DMS114 treated with DMSO at 0.1 percent for 48 hours (cell line): ENCODE measurements at regions not wholly inside any gene's neighbourhood (a gene's known extent, or its start where the extent isn't known, plus 50 kb on each side); places are given as distances from the start of the nearest gene placed in this dataset.

ENCODE experiments used
- DNase-seq: peaks from one replicate; lab custom pipeline; 2025; ENCODE audit not compliant: unreplicated experiment; lab: John Stamatoyannopoulos, UW

DNA sequence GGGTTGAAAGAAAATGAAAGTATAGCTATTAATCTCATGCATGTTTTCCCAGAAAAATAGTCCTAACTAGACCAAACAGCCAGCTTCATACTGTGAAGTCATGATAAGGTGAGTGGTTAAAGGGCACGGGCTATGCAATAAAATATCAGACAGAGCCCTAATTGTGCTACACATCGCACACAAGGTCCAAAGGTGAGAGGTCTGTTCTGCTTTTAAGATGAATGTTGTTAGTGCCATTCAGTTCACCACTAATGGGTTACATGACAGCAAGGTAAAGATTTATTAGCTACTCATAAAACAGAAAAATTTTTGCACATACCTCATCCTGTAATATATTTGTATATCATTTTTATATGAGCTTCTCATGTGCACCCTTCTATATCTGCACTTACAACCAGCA, 105.0 kb upstream of the STK17B start:
- DNase-seq, result no peak

GRCh38 chr2:196277002-196277401, 105.6 kb upstream of the STK17B start:
- DNase-seq, result peak; percentile 3

DNA sequence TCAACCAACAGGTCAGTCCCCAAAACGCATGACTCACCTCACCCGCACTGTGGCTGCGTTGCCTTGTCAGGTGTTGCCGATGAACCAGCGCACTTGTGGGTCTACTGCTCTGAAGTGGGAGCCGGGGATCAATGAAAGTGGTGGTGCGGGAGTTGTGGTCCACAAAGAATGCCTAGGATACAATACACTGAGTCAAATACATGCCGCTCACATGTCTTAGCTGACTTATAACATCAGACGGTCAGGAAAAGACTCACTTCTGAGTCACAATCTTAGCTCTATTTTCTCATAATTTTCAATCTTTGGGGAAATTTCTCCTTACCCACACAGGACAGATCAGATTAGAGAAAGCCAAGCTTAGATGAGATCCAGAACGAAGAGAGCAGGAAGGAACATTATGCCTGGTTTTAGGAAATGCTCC, 107.1 kb upstream of the STK17B start:
- no peak for DNase-seq

- no peak for DNase-seq
Observed at GRCh38 chr2:196279541-196279940, 108.2 kb upstream of the STK17B start.

DNA sequence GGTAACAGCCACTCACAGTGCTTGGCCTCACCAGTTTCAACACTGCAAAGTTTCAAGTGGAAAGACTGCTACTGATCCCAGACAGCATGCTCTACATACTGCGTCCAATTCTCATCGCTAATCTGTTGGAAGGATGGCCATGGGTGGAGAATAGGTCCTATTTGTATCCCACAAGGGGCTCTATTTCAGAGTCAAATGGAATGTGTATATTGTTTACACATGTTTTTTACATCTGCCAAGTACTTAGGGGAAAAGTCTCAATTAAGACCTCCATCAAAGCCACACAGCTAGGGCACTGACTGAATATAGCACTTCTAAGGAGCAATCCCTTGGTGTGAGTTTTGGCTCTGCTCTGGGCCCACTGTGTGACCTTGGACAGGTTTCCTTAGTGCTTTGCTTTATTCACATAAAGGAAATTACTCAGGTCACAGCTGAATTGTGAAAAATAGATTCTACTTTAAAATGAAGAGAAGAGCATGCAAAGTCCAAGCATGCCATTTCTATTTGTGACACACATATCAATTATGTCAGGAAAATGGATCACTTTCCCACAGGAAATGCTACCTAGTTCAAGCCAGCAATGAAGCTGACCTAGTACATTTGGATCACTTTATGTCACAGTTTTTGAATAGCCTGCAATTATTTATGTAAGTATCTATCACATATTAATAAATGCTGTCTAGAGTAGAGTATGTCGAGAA, 112.9 kb upstream of the STK17B start:
- DNase-seq, result no peak

DNA sequence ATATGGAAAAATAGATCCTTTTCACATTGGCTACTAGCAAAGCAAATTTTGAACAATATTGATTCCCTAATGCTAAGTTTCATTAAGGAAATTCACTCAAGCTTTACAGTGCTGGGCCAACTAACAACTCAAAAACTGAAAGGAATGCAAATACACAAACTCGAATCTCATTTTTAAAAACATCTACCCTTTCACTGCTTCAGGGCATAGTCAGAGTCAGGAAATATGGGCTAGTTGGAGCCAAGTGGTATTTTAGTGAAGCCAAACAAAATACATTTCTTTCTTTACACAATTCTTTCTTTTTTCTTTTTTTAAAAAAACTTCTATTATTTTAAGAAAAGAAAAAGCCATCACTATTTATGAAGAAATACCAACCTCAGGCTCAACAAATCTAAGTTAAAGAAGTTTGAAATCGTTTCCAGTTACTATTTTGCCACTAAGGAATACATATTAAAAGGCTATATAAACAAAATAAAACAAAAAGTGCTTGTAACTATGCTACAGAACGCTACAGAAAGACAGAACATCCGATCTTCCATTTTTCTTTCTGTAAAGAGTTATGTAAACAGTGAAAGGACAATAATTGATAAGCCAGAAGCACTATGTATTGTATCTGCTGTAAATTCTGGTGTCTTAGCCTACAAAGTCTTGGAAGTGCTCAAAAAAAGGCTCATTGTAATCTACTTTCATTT, 113.6 kb upstream of the STK17B start:
- DNase-seq, result no peak

GRCh38 chr2:196286821-196287220, 115.4 kb upstream of the STK17B start:
- DNase-seq, result no peak

- no peak for DNase-seq
Observed at GRCh38 chr2:196287523-196287922, 116.1 kb upstream of the STK17B start.

- no peak for DNase-seq
Observed at GRCh38 chr2:196288006-196288538, 116.7 kb upstream of the STK17B start.

- no peak for DNase-seq
Observed at GRCh38 chr2:196289000-196289399, 117.6 kb upstream of the STK17B start.

- no peak for DNase-seq
Observed at GRCh38 chr2:196290136-196290535, 118.8 kb upstream of the STK17B start.

DNA sequence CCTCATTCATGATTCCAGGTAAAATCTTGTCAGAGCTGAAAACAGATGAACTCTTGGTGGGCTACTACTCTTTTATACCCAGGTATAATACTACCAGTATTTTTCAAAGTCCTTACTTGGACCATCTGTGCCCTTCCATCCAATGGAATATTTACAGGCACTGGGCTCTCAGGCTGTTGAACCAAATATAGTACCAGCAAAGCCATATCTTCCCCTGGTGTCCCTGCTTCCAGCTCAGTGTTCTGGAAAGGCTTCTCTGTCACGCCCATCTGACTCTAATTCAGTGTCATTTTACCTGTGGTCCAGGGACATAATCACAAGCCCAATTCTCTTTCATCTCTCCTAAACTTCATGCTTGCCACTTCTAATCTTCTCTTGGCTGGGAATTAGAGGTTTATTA, 119.2 kb upstream of the STK17B start:
- DNase-seq, result no peak

- DNase-seq, result no peak
Observed at GRCh38 chr2:196291426-196291825, 120.0 kb upstream of the STK17B start.

DNA sequence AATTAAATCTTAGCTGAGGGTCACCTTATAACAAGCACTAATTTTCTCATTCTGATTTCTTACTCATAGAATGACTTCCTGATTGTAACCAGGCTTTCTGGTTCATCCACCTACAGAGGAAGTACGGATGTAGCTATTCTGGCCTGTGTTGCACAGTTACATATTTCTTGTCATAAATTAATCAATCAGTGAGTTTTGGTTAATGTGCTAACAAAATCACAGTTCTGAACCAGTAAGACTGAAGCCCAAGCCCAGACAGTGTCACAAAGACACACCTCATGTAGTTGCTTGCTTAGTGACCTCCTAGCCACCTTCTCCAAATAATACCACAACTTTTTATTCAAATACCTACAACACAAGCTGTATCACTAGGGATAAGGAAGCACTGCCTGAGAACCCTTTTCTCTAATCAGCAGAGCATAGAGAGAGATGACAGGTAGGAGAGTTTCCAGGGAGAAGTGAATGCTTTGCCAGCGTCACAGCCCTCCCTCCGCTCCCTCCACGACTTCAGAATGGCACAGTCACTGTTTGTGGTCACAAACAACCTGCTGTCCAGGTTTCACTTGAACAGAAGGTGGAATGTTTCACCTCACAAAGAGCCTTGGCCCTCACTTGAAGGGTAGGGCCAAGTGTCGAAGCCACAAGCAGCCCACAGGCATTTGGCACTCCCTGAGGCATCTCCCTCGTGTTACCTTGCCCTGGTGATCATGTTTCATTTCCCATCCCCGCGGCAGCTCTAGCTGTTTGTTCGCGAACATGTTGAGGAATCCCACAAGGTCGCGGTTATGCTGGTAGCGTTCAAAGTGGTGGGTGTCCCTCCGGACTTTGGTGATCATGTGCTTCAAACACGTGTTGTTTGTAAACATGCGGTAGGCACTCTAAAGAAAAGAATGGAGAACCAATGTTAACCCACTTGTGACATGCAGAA, 120.8 kb upstream of the STK17B start:
- no peak for DNase-seq

DNA sequence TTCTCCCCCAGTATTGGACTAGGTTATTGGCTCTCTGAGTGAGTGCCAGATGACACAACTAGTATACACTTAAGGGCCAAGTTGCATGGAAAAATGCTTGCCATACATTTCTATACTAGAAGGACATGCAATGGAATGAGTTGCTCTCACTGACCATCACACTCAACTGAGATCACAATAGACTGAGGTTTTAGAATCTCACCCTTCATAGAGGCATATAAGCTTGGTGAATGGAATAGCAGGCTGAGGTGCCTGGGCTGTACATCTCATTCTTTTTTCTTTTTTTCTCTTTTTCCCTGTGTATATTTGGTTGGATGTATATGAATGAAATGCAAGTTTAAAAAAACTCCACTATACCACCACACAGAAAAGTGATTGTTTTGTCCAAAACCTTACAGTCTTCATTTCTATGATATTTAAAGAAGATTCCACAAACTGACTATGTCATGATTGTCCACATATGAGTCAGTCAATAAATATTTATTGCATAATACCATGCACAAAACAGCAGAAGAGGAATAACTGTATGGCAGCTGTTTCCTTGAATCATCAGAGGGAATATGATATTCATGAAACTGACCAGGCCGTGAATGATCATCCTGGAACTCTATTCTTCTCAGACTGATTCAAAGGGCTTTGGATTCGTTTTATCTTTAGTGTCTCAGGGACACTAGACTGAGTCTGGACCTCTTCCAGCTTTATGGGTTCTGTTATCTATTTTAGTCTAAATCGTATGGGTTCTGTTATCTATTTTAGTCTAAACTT, 122.6 kb upstream of the STK17B start:
- no peak for DNase-seq

- no peak for DNase-seq
Observed at GRCh38 chr2:196294516-196294909, 123.1 kb upstream of the STK17B start.

DNA sequence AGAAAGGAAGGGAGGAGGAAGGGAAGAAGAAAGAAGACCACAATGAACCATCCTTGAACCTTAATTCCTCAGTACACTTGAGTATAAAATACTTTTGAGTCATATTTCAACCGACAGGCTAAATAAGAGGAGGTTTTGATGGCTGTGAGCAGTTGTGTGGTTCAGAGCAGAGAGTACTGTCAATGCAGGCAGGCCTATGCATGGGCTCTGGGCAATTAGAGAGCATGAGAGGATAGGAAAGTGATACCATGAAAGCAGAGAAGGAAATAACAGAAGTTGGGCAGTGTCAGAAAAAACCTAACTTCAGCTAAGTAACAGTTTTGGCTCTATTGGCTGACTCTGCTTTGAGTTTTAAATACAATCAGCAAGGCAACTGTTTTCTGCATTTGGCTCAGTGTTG, 123.6 kb upstream of the STK17B start:
- no peak for DNase-seq

GRCh38 chr2:196298106-196298723, 126.8 kb upstream of the STK17B start:
- peak; percentile 14 for DNase-seq

GRCh38 chr2:196307775-196308305, 136.5 kb upstream of the STK17B start:
- no peak for DNase-seq

DNA sequence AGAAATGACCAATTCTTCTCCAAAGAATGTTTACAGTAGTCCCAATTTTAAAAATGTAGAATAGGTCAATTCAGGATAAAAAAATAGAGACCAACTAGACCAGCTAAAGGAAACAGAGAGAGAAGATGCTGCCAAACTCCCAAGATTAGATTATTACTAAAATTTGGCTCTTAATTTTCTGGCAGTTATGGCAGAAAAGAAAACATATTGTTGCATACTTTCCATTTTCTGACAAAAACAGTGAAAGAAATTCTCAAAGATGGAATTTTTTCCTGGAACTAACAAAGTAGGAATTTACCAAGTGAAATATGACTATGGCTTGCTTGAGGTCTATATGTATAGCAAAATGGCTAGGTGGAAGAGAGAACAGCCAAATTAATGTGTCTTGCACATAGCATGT, 138.3 kb upstream of the STK17B start:
- no peak for DNase-seq
